Endothelial cell (in vitro differentiated cells): ENCODE measurements at regions not wholly inside any gene's neighbourhood (a gene's known extent, or its start where the extent isn't known, plus 50 kb on each side); places are given as distances from the start of the nearest gene placed in this dataset.

ENCODE experiments used
- DNase-seq: peaks from one replicate; pipeline ENCODE4 v3.0.0; 2021; ENCODE audit warnings: low spot score
- H3K27ac Mint-ChIP-seq: one replicate; pipeline ENCODE4 v1.8.0; 2021; ENCODE audit warnings: mixed read lengths, inconsistent platforms; ENCODE audit not compliant: unreplicated experiment
- H3K27me3 Mint-ChIP-seq: one replicate; pipeline ENCODE4 v1.8.0; 2021; ENCODE audit warnings: mild to moderate bottlenecking, moderate library complexity, mixed read lengths, inconsistent platforms; ENCODE audit not compliant: unreplicated experiment
- H3K36me3 Mint-ChIP-seq: one replicate; pipeline ENCODE4 v1.8.0; 2021; ENCODE audit warnings: mild to moderate bottlenecking, low read depth, mixed read lengths, inconsistent platforms; ENCODE audit not compliant: unreplicated experiment
- H3K4me1 Mint-ChIP-seq: one replicate; pipeline ENCODE4 v1.8.0; 2021; ENCODE audit warnings: mild to moderate bottlenecking, mixed read lengths, inconsistent platforms; ENCODE audit not compliant: unreplicated experiment
- H3K4me3 Mint-ChIP-seq: one replicate; pipeline ENCODE4 v1.8.0; 2021; ENCODE audit warnings: mild to moderate bottlenecking, mixed read lengths, inconsistent platforms; ENCODE audit not compliant: unreplicated experiment
- H3K9me3 Mint-ChIP-seq: one replicate; pipeline ENCODE4 v1.8.0; 2021; ENCODE audit warnings: mixed read lengths, inconsistent platforms; ENCODE audit not compliant: unreplicated experiment
- CTCF ChIP-seq: fragments of 200-600 bp; sonication (generic); IDR thresholded peaks from one replicate; pipeline ENCODE4 v1.5.0; 2021; ENCODE audit warnings: antibody characterized with exemption; ENCODE audit not compliant: unreplicated experiment

GRCh38 chr14:105860615-105861580 lies 334.5 kb downstream of the TMEM121 start:
- Mint-ChIP-seq H3K36me3 (peaks cover 19% of the 10 kb centered on the region), H3K9me3 (peaks cover 34% of the 10 kb centered on the region), H3K27ac (no peak overlapping the region), H3K4me3 (peak overlapping the region; percentile 47), H3K27me3 (peaks cover 20% of the 10 kb centered on the region), H3K4me1 (no peaks in the 10 kb centered on the region)
- no peak for DNase-seq
- TF ChIP-seq CTCF, result no peak

GRCh38 chr14:105861985-105862465 lies 335.6 kb downstream of the TMEM121 start:
- Mint-ChIP-seq H3K27ac (no peak overlapping the region), H3K36me3 (peaks cover 18% of the 10 kb centered on the region), H3K4me1 (no peaks in the 10 kb centered on the region), H3K4me3 (no peak overlapping the region), H3K27me3 (peaks cover 23% of the 10 kb centered on the region), H3K9me3 (peaks cover 34% of the 10 kb centered on the region)
- TF ChIP-seq CTCF, result no peak
- no peak for DNase-seq

GRCh38 chr14:105862581-105863239 lies 336.3 kb downstream of the TMEM121 start:
- no peak for DNase-seq
- H3K27ac Mint-ChIP-seq, result no peak overlapping the region
- no peak for TF ChIP-seq CTCF
- peaks cover 15% of the 10 kb centered on the region for H3K36me3 Mint-ChIP-seq
- peaks cover 23% of the 10 kb centered on the region for H3K27me3 Mint-ChIP-seq
- peaks cover 32% of the 10 kb centered on the region for H3K9me3 Mint-ChIP-seq
- no peaks in the 10 kb centered on the region for H3K4me1 Mint-ChIP-seq
- no peak overlapping the region for H3K4me3 Mint-ChIP-seq

GRCh38 chr14:105863296-105864108 lies 337.1 kb downstream of the TMEM121 start:
- Mint-ChIP-seq H3K4me3 (no peak overlapping the region), H3K4me1 (no peaks in the 10 kb centered on the region), H3K27ac (no peak overlapping the region), H3K27me3 (peaks cover 26% of the 10 kb centered on the region), H3K9me3 (peaks cover 28% of the 10 kb centered on the region), H3K36me3 (peaks cover 14% of the 10 kb centered on the region)
- DNase-seq, result no peak
- no peak for TF ChIP-seq CTCF
